Effector CD4-positive, alpha-beta T cell (primary cell): ENCODE measurements at regions not wholly inside any gene's neighbourhood (a gene's known extent, or its start where the extent isn't known, plus 50 kb on each side); places are given as distances from the start of the nearest gene placed in this dataset.

ENCODE experiments used
- DNase-seq: peaks from one replicate; pipeline ENCODE4 v3.0.0-alpha.2; 2020

GRCh38 chr1:239892602-239893001 lies 199.1 kb upstream of the FMN2 start:
- no peak for DNase-seq

- DNase-seq, result no peak
Measured at GRCh38 chr1:239893127-239893731, 198.5 kb upstream of the FMN2 start.

DNA sequence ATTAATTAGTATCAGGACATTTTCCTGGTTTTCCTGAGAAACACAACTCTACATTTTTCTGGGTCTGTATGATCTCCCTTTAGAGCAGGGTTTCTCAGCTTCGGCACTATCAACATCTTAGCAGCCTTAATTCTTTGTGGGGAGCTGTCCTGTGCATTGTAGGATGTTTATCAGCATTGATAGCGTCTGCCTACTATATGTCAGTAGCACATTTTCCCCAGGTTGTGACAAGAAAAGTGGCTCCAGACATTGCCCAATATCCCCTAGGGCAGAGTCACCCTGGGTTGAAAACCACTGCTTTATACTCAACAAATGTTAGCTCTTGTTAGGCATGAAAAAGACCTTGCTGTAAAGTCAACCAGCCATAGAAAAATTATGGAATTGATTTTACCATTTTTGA lies 195.1 kb upstream of the FMN2 start:
- no peak for DNase-seq

DNA sequence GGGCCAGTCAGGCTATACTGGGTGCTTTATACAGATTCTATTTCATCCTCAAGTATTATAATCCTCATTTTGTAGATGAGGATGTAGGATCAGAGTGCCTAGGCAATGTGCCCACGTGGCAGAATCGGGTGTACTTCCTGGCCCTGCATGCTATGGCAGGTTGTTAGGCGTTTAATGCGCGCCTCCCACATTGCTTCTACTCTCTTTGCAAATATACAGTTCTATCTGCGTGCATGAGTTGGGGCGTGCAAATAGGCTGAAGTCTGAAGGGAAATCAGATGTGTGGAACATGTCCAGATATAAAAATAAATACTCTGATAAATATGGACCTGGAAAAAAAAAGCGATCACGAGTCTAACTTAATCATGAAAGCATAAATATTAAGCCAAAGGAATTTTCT lies 194.7 kb upstream of the FMN2 start:
- no peak for DNase-seq

DNA sequence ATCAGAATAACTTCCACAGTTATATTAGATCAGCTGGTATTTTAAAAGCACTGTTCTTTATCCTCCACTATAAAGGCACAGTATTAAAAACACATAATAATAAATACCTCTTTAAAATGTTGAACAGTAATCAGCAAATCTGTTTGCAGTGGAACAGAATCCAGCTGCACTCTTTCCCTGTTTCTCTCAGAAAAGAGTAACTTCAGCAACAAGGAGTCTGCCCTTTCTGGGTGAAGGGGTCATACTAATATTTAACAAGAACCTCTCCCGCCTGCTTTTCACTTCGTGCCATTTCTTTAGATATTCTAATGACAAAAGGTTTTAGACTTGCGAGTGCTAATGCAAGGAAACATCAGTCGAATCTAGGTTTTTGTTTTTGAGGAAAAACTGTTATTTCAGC lies 194.2 kb upstream of the FMN2 start:
- DNase-seq, result no peak

- peak; percentile 61 for DNase-seq
Measured at GRCh38 chr1:239898062-239898730, 193.5 kb upstream of the FMN2 start.

GRCh38 chr1:239899747-239900146 lies 191.9 kb upstream of the FMN2 start:
- DNase-seq, result no peak

DNA sequence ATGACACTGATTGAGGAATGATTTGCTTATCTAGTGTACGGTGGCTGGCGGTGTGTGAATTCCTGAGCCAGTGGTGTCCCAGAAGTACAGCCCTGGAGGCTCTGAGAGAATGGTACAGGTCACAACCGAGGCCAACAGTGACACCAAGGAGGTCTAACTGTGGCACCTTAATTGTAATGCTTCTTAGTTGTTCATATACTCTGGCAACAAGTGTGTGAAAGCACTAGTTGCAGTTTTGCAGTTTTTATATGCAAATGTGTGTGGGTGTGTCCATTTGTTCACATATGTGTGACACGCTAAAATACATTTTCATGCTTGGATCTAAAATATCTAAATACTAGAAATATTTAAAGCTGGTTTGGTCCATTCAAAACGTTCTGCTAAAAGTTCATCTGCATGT lies 185.3 kb upstream of the FMN2 start:
- DNase-seq, result no peak

DNA sequence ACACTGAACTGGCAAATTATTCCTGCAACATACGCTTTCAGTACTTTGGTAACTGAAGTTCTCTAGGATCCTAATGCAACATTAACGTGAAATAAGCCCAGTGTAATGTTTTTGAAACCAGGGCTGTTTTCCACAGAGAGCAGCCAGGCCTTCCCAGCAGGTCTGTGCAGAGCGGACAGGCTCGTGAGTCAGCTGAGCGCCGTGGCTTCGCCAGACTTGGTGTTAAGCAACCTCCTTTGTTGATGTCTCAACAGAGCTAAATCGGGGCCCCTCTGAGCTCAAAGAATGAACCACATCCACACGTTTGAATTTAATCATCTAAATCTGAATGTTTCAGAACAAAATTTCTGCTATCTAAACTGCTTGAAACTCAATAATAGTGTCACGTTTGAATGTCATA lies 181.8 kb upstream of the FMN2 start:
- no peak for DNase-seq

GRCh38 chr1:239912471-239912870 lies 179.2 kb upstream of the FMN2 start:
- DNase-seq, result no peak

DNA sequence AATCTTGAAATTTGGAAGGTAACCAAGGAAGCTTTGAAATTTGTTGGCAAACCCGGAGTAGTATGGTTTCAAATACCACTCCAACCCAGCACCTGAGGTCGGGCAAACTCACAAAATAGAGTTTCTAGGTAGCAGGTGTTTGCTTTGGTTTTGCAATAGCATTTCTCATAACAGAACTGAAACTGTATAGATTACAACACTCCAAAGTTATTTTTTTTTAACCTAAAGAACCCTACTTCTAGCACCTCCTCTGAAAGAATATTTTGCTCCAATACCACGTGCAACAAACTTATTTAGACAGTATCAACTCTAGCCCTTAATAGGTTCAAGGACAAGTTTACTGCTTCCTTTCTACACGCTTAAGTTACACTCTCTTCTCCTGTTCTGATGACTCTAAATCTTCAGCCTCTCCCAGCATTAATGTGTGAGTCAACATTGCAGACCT lies 178.5 kb upstream of the FMN2 start:
- no peak for DNase-seq

GRCh38 chr1:239914751-239915231 lies 176.9 kb upstream of the FMN2 start:
- no peak for DNase-seq

- no peak for DNase-seq
Measured at GRCh38 chr1:239918634-239919033, 173.0 kb upstream of the FMN2 start.

- DNase-seq, result no peak
Measured at GRCh38 chr1:239920214-239920613, 171.5 kb upstream of the FMN2 start.

GRCh38 chr1:239922778-239923522 lies 168.7 kb upstream of the FMN2 start:
- DNase-seq, result no peak

- DNase-seq, result no peak
Measured at GRCh38 chr1:239924741-239925350, 166.8 kb upstream of the FMN2 start.

DNA sequence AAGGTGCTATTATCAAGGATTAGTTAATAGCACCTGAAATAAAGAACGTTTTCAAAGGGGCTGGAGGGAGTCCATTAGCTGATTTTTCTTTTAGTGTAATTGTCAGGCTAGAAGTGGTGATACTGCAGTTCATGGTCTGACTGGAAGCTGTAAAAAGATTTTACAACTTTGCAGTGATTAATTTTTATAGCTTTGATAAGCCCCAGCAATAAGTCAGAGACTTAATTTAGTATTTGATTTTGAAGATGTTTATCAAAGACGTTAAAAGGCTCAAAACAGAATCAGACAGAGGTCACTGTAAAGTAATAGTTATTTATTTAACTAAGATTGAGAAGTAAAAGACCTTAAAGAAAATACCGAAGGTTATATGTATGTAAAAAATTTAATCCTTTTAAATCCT lies 165.5 kb upstream of the FMN2 start:
- DNase-seq, result no peak

DNA sequence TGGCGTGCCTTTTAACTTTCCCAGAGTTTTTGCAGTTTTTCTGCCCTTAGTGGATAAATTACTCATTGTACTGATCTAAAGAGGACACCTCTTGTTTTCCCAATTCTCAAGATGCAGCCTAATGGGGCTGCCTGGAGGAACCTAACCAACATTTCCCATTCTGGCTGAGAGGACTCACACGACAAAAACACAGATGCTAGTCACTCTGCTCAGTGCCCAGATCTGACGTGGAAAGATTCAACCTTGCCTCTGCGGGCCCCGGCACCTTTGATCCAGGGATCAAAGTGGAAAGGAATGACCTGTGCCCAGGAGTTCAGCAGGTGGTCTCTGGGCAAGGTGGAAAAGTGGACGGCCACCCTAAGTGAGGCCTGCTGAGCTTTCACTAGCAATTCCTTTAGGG lies 162.4 kb upstream of the FMN2 start:
- no peak for DNase-seq

DNA sequence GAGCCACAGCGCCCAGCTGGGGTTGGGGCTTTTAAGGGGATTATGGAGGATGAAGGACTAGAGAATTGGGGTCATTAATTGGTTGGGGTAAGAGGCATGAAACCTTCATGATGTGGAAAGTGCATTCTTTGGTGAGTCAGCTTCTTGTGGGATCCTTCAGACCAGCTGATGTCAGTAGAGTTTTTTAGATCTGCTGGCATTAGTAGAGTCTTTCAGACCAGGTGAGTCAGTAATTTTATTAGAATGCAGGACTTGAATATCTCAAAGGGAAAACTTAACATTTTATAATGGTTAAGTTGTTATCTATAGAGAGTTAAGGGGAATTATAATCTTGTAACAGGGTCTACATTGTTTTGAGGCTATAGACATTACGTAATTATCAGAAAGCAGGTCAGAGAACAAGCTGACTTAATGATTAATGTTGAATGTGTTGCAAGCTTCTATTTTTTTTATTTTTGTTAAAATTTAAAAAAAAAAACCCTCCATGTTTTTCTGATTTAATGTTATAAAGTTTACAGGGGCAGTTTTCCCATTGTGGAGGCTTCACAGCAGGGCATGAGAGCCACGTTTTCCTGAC lies 160.9 kb upstream of the FMN2 start:
- DNase-seq, result no peak

- no peak for DNase-seq
Measured at GRCh38 chr1:239931341-239931740, 160.3 kb upstream of the FMN2 start.

DNA sequence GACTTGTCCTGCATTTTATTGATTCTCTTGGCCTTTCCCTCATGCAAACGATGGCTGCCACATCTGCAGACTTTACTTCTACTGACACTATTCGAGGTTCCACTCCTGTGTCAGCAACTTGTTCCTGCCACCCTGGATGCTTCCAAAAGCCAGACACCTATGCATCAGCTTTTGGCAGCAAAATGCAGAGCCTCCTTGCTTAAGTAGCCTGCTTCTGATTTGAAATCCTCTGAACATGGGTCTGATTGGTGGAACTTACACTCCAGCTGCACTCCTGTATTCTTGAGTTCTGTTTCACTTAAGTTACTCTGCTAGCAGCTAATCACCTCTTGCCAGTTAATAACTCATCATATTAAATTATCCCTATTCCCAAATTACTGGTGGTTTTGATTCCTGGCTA lies 152.1 kb upstream of the FMN2 start:
- no peak for DNase-seq

- DNase-seq, result no peak
Measured at GRCh38 chr1:239943761-239944160, 147.9 kb upstream of the FMN2 start.

DNA sequence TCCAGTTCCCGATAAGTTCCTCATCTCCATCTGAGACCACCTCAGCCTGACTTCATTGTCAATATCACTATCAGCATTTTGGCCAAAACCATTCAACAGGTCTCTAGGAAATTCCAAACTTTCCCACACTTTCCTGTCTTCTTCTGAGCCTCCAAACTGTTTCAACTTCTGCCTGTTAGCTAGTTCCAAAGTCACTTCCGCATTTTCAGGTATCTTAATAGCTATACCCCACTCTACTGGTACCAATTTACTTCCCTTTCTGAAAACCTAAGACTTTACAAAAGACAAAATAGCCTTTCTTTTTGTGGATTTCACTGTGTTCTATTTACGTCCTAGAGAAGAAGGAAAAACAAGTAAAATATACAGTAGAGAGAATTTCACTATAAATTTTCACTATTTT lies 147.0 kb upstream of the FMN2 start:
- DNase-seq, result no peak
